Left ventricle myocardium inferior (tissue), 1 donor: ENCODE measurements at regions not wholly inside any gene's neighbourhood (a gene's known extent, or its start where the extent isn't known, plus 50 kb on each side); places are given as distances from the start of the nearest gene placed in this dataset.

Experiments
- DNase-seq: peaks from one replicate; pipeline ENCODE4 v3.0.0-alpha.2; 2020
- H3K27ac ChIP-seq: fragments of 200-600 bp; replicated peaks from 2 replicates; pipeline ENCODE4 v1.8.0; 2021
- H3K27me3 ChIP-seq: fragments of 200-600 bp; 2 replicates; pipeline ENCODE4 v1.8.0; 2021; ENCODE audit warnings: low read depth
- H3K36me3 ChIP-seq: fragments of 200-600 bp; 2 replicates; pipeline ENCODE4 v1.8.0; 2021
- H3K4me1 ChIP-seq: fragments of 200-600 bp; 2 replicates; pipeline ENCODE4 v1.8.0; 2021
- H3K4me3 ChIP-seq: fragments of 200-600 bp; 2 replicates; pipeline ENCODE4 v1.8.0; 2021; ENCODE audit warnings: mild to moderate bottlenecking, moderate library complexity
- H3K9me3 ChIP-seq: fragments of 200-600 bp; replicated peaks from 2 replicates; pipeline ENCODE4 v1.8.0; 2021
- CTCF ChIP-seq: fragments of 200-600 bp; IDR thresholded peaks from 2 replicates; pipeline ENCODE4 v1.8.0; 2021; ENCODE audit warnings: antibody characterized with exemption, mild to moderate bottlenecking, borderline replicate concordance
- intact Hi-C: fragments of 100-400 bp; cut with micrococcal nuclease; formaldehyde crosslinking; loops from one replicate; pipeline ENCODE4 v1.11.0; 2022
- donor health status: DM: no; HTN: yes; CAD: no; lungs with severe emphysema.

- H3K9me3 ChIP-seq: no peaks in the 10 kb centered on the region
- intact Hi-C loops: no loop called here
- H3K4me3 ChIP-seq: no peak overlapping the region
- TF ChIP-seq CTCF: no peak
- H3K27ac ChIP-seq: no peak overlapping the region
- no peak for DNase-seq
- H3K4me1 ChIP-seq: no peaks in the 10 kb centered on the region
- no peaks in the 10 kb centered on the region for H3K27me3 ChIP-seq
- H3K36me3 ChIP-seq: no peaks in the 10 kb centered on the region
These were observed 1428.3 kb upstream of the TENM3 start for GRCh38 chr4:180814875-180815417.

- no peak for DNase-seq
- Histone ChIP-seq H3K27me3 (no peaks in the 10 kb centered on the region), H3K4me3 (no peak overlapping the region), H3K9me3 (no peaks in the 10 kb centered on the region), H3K27ac (no peak overlapping the region), H3K36me3 (no peaks in the 10 kb centered on the region), H3K4me1 (no peaks in the 10 kb centered on the region)
- intact Hi-C loops: no loop called here
- no peak for TF ChIP-seq CTCF
These were observed 1425.7 kb upstream of the TENM3 start for GRCh38 chr4:180817529-180817928.

GRCh38 chr4:180823108-180823507 lies 1420.1 kb upstream of the TENM3 start:
- no peak for TF ChIP-seq CTCF
- H3K36me3 ChIP-seq: no peaks in the 10 kb centered on the region
- H3K27me3 ChIP-seq: no peaks in the 10 kb centered on the region
- no peak overlapping the region for H3K4me3 ChIP-seq
- H3K9me3 ChIP-seq: peaks cover 5% of the 10 kb centered on the region
- H3K27ac ChIP-seq: no peak overlapping the region
- DNase-seq: no peak
- H3K4me1 ChIP-seq: no peaks in the 10 kb centered on the region
- intact Hi-C loops: no loop called here

- no peaks in the 10 kb centered on the region for H3K36me3 ChIP-seq
- TF ChIP-seq CTCF: no peak
- DNase-seq: no peak
- intact Hi-C loops: no loop called here
- peak overlapping the region; percentile 56 for H3K4me3 ChIP-seq
- H3K27me3 ChIP-seq: no peaks in the 10 kb centered on the region
- no peaks in the 10 kb centered on the region for H3K4me1 ChIP-seq
- H3K9me3 ChIP-seq: peaks cover 5% of the 10 kb centered on the region
- H3K27ac ChIP-seq: no peak overlapping the region
These were observed 1415.8 kb upstream of the TENM3 start for GRCh38 chr4:180827232-180828009.

GRCh38 chr4:180828455-180829018 lies 1414.7 kb upstream of the TENM3 start:
- Histone ChIP-seq H3K27me3 (no peaks in the 10 kb centered on the region), H3K4me3 (no peak overlapping the region), H3K9me3 (peaks cover 5% of the 10 kb centered on the region), H3K36me3 (no peaks in the 10 kb centered on the region), H3K27ac (no peak overlapping the region), H3K4me1 (no peaks in the 10 kb centered on the region)
- DNase-seq: no peak
- peak; percentile 65 for TF ChIP-seq CTCF
- intact Hi-C loops: no loop called here
